Liver (tissue), 8 donors: ENCODE measurements at regions not wholly inside any gene's neighbourhood (a gene's known extent, or its start where the extent isn't known, plus 50 kb on each side); places are given as distances from the start of the nearest gene placed in this dataset.
A peak's percentile ranks its signal among the peaks of the same experiment; 100 is the strongest.

Source experiments
- DNase-seq: peaks from one replicate; pipeline ENCODE4 v3.0.0-alpha.2; 2017; ENCODE audit warnings: low spot score
- H3K27ac ChIP-seq, 2 donors: one replicate each; pipeline ENCODE4 v1.7.0; 2013; ENCODE audit warnings: inconsistent platforms in 2 of 2, low read length in 2 of 2, control low read depth in 1 of 2, low read depth in 1 of 2, mild to moderate bottlenecking in 1 of 2
- H3K27me3 ChIP-seq, 4 donors: one replicate each; pipeline versions ENCODE4 v1.6.1 to v1.7.0; 2013; ENCODE audit warnings: low read length in 3 of 4, inconsistent platforms in 1 of 4, mild to moderate bottlenecking in 1 of 4, moderate library complexity in 1 of 4; ENCODE audit not compliant: control insufficient read depth in 4 of 4, insufficient read depth in 4 of 4
- H3K36me3 ChIP-seq, 4 donors: one replicate each; pipeline versions ENCODE4 v1.6.1 to v1.7.0; 2013; ENCODE audit warnings: low read length in 3 of 4, mild to moderate bottlenecking in 3 of 4, low read depth in 1 of 4, moderate library complexity in 1 of 4; ENCODE audit not compliant: control insufficient read depth in 4 of 4, insufficient read depth in 3 of 4
- H3K4me1 ChIP-seq, 4 donors: one replicate each; pipeline versions ENCODE4 v1.6.1 to v1.7.0; 2013; ENCODE audit warnings: low read length in 3 of 4, mild to moderate bottlenecking in 3 of 4, moderate library complexity in 1 of 4; ENCODE audit not compliant: control insufficient read depth in 4 of 4, insufficient read depth in 4 of 4
- H3K4me3 ChIP-seq, 3 donors: one replicate each; pipeline versions ENCODE4 v1.6.1 to v1.7.0; 2013; ENCODE audit warnings: low read length in 3 of 3, control low read depth in 1 of 3, low read depth in 1 of 3, mild to moderate bottlenecking in 1 of 3
- H3K9ac ChIP-seq, 2 donors: one replicate each; pipeline ENCODE4 v1.7.0; 2013; ENCODE audit warnings: low read length in 2 of 2, mild to moderate bottlenecking in 2 of 2, moderate library complexity in 2 of 2, control low read depth in 1 of 2, low read depth in 1 of 2
- H3K9me3 ChIP-seq, 4 donors: one replicate each; pipeline versions ENCODE4 v1.6.1 to v1.7.0; 2013; ENCODE audit warnings: low read length in 3 of 4; ENCODE audit not compliant: control insufficient read depth in 4 of 4
- ATF3 ChIP-seq: IDR thresholded peaks from 2 replicates; pipeline ENCODE4 v1.6.1; 2016; ENCODE audit warnings: antibody characterized with exemption
- CTCF ChIP-seq: fragments of 150-350 bp; IDR thresholded peaks from 2 replicates; pipeline ENCODE4 v1.5.1; 2017; ENCODE audit warnings: improper control_type of control experiment, low read depth, low read length; ENCODE audit not compliant: missing input control
- EGR1 ChIP-seq, 2 donors: IDR thresholded peaks; 2 replicates each; pipeline ENCODE4 v1.6.1; 2016 to 2018; ENCODE audit warnings: antibody characterized with exemption in 2 of 2, low read depth in 2 of 2
- FOXA1 ChIP-seq: IDR thresholded peaks from 2 replicates; pipeline ENCODE4 v1.6.1; 2016; ENCODE audit warnings: antibody characterized with exemption
- FOXA2 ChIP-seq: IDR thresholded peaks from 2 replicates; pipeline ENCODE4 v1.6.1; 2016; ENCODE audit warnings: antibody characterized with exemption
- GABPA ChIP-seq, 2 donors: IDR thresholded peaks in 1 of 2; conservative IDR thresholded peaks in 1 of 2; 2 replicates each; pipeline ENCODE4 v1.6.1; 2016; ENCODE audit warnings: antibody characterized with exemption in 2 of 2, mild to moderate bottlenecking in 1 of 2, moderate library complexity in 1 of 2
- HNF4A ChIP-seq, 2 donors: conservative IDR thresholded peaks; 2 replicates each; pipeline ENCODE4 v1.6.1; 2016; ENCODE audit warnings: antibody characterized with exemption in 2 of 2, mild to moderate bottlenecking in 2 of 2
- HNF4G ChIP-seq: IDR thresholded peaks from 2 replicates; pipeline ENCODE4 v1.6.1; 2016; ENCODE audit warnings: antibody characterized with exemption
- JUND ChIP-seq, 2 donors: IDR thresholded peaks; 2 replicates each; pipeline ENCODE4 v1.6.1; 2016; ENCODE audit warnings: antibody characterized with exemption in 2 of 2
- NR2F2 ChIP-seq: IDR thresholded peaks from 2 replicates; pipeline ENCODE4 v1.6.1; 2016; ENCODE audit warnings: antibody characterized with exemption
- RAD21 ChIP-seq, 2 donors: IDR thresholded peaks; 2 replicates each; pipeline ENCODE4 v1.6.1; 2016; ENCODE audit warnings: antibody characterized with exemption in 2 of 2, mild to moderate bottlenecking in 2 of 2
- REST ChIP-seq: IDR thresholded peaks from 2 replicates; pipeline ENCODE4 v1.6.1; 2016; ENCODE audit warnings: antibody characterized with exemption, mild to moderate bottlenecking
- RXRA ChIP-seq, 2 donors: IDR thresholded peaks; 2 replicates each; pipeline ENCODE4 v1.6.1; 2017 to 2018; ENCODE audit warnings: antibody characterized with exemption in 2 of 2, mild to moderate bottlenecking in 1 of 2
- SP1 ChIP-seq: IDR thresholded peaks from 2 replicates; pipeline ENCODE4 v1.6.1; 2018; ENCODE audit warnings: antibody characterized with exemption, mild to moderate bottlenecking
- TAF1 ChIP-seq: conservative IDR thresholded peaks from 2 replicates; pipeline ENCODE4 v1.6.1; 2016; ENCODE audit warnings: antibody characterized with exemption, mild to moderate bottlenecking
- YY1 ChIP-seq: IDR thresholded peaks from 2 replicates; pipeline ENCODE4 v1.6.1; 2016; ENCODE audit warnings: antibody characterized with exemption, mild to moderate bottlenecking
- WGBS: extraction: QIAGEN DNeasy Blood & Tissue Kit; methylation state at CpG from one replicate; pipeline ENCODE4 v1.1.7; 2013; 5-methylcytosine and 5-hydroxymethylcytosine counted together
- TF ChIP-seq, protein P1 (sequence below): IDR thresholded peaks from 2 replicates; pipeline ENCODE4 v1.6.1; 2016; ENCODE audit warnings: antibody characterized with exemption
- TF ChIP-seq, protein P2 (sequence below): IDR thresholded peaks from 2 replicates; pipeline ENCODE4 v1.6.1; 2016; ENCODE audit warnings: antibody characterized with exemption
- donor health status: healthy.
- donor health status: healthy.
- donor health status: healthy.
- donor health status: healthy.
- donor health status: healthy.

DNA sequence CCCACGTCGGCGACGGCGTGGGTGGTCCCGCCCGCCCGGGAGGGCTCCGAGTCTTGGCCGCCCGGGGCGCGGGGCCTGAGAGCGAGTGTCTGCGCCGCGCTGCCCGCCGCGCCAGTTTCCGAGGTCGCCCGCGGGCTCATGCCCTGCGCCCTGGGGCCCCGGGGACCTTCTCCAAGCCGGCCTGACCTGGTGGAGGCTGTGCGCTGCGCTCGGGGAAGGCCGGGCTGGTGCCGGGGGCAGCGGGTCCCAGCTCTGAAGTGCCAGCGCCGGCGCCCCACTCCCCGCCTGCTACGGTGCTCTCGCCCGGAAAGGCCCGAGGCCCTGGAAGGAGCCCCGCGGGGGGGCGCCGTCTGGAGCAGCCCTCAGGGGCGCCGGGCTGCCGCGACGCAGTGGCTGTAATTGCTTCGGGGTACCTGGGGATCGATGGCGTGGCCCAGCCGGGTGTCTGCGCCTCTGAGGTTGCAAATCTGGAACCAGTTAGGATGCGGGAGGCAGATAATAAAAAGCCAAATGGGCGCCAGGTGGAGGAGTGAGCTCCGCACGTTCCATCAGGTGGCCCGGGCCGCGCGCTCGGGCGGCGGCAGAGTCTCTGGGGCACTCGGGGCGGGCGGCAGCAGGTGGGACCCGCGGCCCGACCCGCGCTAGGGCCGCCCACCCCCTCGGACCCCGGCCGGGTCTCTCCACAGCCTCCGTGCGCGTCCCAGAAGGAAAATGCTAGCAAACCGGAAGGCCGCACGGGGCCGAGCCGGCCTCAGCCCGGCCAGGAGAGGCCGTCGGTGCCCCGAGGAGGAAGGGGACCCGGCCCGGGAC lies 102.3 kb upstream of the DIO3 start:
- Histone ChIP-seq H3K27ac (no peak overlapping the region), H3K4me1 (peaks cover 0 to 16% (median 9%) of the 10 kb centered on the region in 4 donors), H3K9me3 (no peaks in the 10 kb centered on the region), H3K4me3 (peak overlapping the region in 1 of 3 donors; percentile 36), H3K36me3 (no peaks in the 10 kb centered on the region), H3K9ac (no peak overlapping the region), H3K27me3 (peaks cover 0 to 11% (median 1%) of the 10 kb centered on the region in 4 donors)
- no peak for TF ChIP-seq RXRA (IDR thresholded peaks at IDR 0.05)
- no peak for TF ChIP-seq HNF4A (conservative IDR thresholded peaks at IDR 0.05)
- no peak for TF ChIP-seq FOXA2
- DNase-seq = no peak
- 7% methylated on average over 92 of the region's 92 CpGs for WGBS

DNA sequence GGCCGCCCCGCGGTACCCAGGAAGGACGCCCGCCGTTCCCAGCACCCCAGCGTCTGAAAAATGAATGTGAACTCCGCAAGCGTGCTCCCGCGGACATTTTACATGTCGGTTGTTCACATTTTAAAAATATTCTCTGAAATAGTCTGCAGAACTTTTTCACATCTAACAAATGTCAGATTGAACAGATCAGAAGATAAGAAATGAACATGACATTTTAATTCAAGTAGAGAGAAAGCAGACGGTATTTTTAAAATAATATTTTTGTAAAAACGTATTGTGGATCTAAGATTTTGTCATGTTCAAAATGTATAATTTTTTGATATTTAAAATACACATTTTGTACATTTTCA lies 101.8 kb upstream of the DIO3 start:
- H3K9me3 ChIP-seq = no peaks in the 10 kb centered on the region
- DNase-seq = no peak
- WGBS = 33% methylated on average over 14 of the region's 14 CpGs
- H3K9ac ChIP-seq = no peak overlapping the region
- H3K4me1 ChIP-seq = peaks cover 0 to 16% (median 9%) of the 10 kb centered on the region in 4 donors
- no peaks in the 10 kb centered on the region for H3K36me3 ChIP-seq
- no peak for TF ChIP-seq GABPA (IDR thresholded peaks at IDR 0.05 in 1 of 2, conservative IDR thresholded peaks at IDR 0.05 in 1 of 2)
- no peak for TF ChIP-seq NR2F2
- TF ChIP-seq FOXA1 = no peak
- no peak for TF ChIP-seq TAF1
- TF ChIP-seq RXRA (IDR thresholded peaks at IDR 0.05) = no peak
- TF ChIP-seq FOXA2 = no peak
- TF ChIP-seq HNF4A (conservative IDR thresholded peaks at IDR 0.05) = no peak
- no peak for TF ChIP-seq HNF4G
- no peak for TF ChIP-seq REST
- TF ChIP-seq CTCF = no peak
- no peak for TF ChIP-seq ATF3
- TF ChIP-seq RAD21 (IDR thresholded peaks at IDR 0.05) = no peak
- TF ChIP-seq, protein P1, sequence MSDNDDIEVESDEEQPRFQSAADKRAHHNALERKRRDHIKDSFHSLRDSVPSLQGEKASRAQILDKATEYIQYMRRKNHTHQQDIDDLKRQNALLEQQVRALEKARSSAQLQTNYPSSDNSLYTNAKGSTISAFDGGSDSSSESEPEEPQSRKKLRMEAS = no peak
- TF ChIP-seq, protein P2, sequence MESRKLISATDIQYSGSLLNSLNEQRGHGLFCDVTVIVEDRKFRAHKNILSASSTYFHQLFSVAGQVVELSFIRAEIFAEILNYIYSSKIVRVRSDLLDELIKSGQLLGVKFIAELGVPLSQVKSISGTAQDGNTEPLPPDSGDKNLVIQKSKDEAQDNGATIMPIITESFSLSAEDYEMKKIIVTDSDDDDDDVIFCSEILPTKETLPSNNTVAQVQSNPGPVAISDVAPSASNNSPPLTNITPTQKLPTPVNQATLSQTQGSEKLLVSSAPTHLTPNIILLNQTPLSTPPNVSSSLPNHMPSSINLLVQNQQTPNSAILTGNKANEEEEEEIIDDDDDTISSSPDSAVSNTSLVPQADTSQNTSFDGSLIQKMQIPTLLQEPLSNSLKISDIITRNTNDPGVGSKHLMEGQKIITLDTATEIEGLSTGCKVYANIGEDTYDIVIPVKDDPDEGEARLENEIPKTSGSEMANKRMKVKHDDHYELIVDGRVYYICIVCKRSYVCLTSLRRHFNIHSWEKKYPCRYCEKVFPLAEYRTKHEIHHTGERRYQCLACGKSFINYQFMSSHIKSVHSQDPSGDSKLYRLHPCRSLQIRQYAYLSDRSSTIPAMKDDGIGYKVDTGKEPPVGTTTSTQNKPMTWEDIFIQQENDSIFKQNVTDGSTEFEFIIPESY = no peak
- no peak for TF ChIP-seq YY1
- no peak for TF ChIP-seq EGR1 (IDR thresholded peaks at IDR 0.05; ENCODE audit: low read depth in 2 of 2)
- TF ChIP-seq SP1 = no peak
- TF ChIP-seq JUND (IDR thresholded peaks at IDR 0.05) = no peak
- H3K27me3 ChIP-seq = peaks cover 0 to 11% (median 1%) of the 10 kb centered on the region in 4 donors
- no peak overlapping the region for H3K27ac ChIP-seq
- H3K4me3 ChIP-seq = peak overlapping the region in 1 of 3 donors; percentile 36
